Neural cell (in vitro differentiated cells): ENCODE measurements at regions not wholly inside any gene's neighbourhood (a gene's known extent, or its start where the extent isn't known, plus 50 kb on each side); places are given as distances from the start of the nearest gene placed in this dataset.

Experiments used
- EZH2 ChIP-seq: fragments of 200-600, 300-800 bp; shearing (Covaris generic), sonication (generic); IDR thresholded peaks from 2 replicates; pipeline ENCODE4 v1.6.1; 2014; ENCODE audit warnings: antibody characterized with exemption, low read length, borderline replicate concordance, mild to moderate bottlenecking; ENCODE audit not compliant: insufficient read depth, poor library complexity, severe bottlenecking
- POLR2AphosphoS5 ChIP-seq: IDR thresholded peaks from 2 replicates; pipeline ENCODE4 v1.6.1; 2012
- RAD21 ChIP-seq: fragments of 450-650 bp; conservative IDR thresholded peaks from 2 replicates; pipeline ENCODE4 v1.6.1; 2014; ENCODE audit warnings: antibody characterized with exemption, mild to moderate bottlenecking, moderate library complexity
- REST ChIP-seq: IDR thresholded peaks from 2 replicates; pipeline ENCODE4 v1.6.1; 2012; ENCODE audit warnings: borderline replicate concordance
- SMC3 ChIP-seq: fragments of 450-650 bp; conservative IDR thresholded peaks from 2 replicates; pipeline ENCODE4 v1.6.1; 2014; ENCODE audit warnings: antibody characterized with exemption, mild to moderate bottlenecking, moderate library complexity; ENCODE audit not compliant: poor library complexity
- TF ChIP-seq, protein P1 (sequence below): fragments of 450-650 bp; IDR thresholded peaks from 2 replicates; pipeline ENCODE4 v1.5.1; 2014; ENCODE audit warnings: antibody characterized with exemption, mild to moderate bottlenecking, moderate library complexity; ENCODE audit not compliant: poor library complexity, severe bottlenecking

DNA sequence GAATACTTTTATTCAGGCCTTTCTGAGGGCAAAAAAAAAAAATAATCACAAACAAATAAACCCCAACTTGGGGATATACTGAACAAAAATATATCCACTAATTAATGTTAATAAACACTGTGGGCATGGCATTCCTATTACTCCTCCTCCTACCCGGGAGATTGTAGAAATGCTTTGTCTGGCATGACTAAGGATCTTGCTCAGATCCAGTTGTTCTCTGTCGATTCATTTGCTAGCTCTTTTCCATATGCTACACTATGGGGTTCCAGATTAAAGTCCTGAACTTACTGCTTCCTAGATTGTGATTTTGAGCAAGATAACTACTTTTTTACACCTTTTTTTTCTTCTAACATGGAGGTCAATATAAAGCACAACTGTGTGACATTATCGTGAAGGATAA is 102.2 kb upstream of the PRR16 start:
- TF ChIP-seq, protein P1, sequence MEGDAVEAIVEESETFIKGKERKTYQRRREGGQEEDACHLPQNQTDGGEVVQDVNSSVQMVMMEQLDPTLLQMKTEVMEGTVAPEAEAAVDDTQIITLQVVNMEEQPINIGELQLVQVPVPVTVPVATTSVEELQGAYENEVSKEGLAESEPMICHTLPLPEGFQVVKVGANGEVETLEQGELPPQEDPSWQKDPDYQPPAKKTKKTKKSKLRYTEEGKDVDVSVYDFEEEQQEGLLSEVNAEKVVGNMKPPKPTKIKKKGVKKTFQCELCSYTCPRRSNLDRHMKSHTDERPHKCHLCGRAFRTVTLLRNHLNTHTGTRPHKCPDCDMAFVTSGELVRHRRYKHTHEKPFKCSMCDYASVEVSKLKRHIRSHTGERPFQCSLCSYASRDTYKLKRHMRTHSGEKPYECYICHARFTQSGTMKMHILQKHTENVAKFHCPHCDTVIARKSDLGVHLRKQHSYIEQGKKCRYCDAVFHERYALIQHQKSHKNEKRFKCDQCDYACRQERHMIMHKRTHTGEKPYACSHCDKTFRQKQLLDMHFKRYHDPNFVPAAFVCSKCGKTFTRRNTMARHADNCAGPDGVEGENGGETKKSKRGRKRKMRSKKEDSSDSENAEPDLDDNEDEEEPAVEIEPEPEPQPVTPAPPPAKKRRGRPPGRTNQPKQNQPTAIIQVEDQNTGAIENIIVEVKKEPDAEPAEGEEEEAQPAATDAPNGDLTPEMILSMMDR, result no peak
- TF ChIP-seq RAD21, result no peak
- TF ChIP-seq POLR2AphosphoS5, result no peak
- no peak for TF ChIP-seq EZH2
- no peak for TF ChIP-seq REST
- no peak for TF ChIP-seq SMC3
